GM18519 (cell line): ENCODE measurements at regions not wholly inside any gene's neighbourhood (a gene's known extent, or its start where the extent isn't known, plus 50 kb on each side); places are given as distances from the start of the nearest gene placed in this dataset.

ENCODE experiments used
- ATAC-seq: cut with Tn5 transposase; IDR thresholded peaks from one replicate; pipeline ENCODE4 v1.9.1; 2021; ENCODE audit warnings: mild to moderate bottlenecking, moderate library complexity; ENCODE audit not compliant: unreplicated experiment, low FRiP score

- ATAC-seq: no peak
Observed at GRCh38 chr5:107223066-107223465, 447.7 kb downstream of the EFNA5 start.

GRCh38 chr5:107219993-107220392, 450.7 kb downstream of the EFNA5 start:
- no peak for ATAC-seq

GRCh38 chr5:107218457-107219193, 452.1 kb downstream of the EFNA5 start:
- ATAC-seq: no peak

GRCh38 chr5:107217721-107218130, 453.0 kb downstream of the EFNA5 start:
- ATAC-seq: no peak

GRCh38 chr5:107216587-107216986, 454.1 kb downstream of the EFNA5 start:
- ATAC-seq: no peak

GRCh38 chr5:107215611-107216010, 455.1 kb downstream of the EFNA5 start:
- ATAC-seq: no peak

- no peak for ATAC-seq
Observed at GRCh38 chr5:107213025-107213424, 457.7 kb downstream of the EFNA5 start.

GRCh38 chr5:107211630-107212029, 459.1 kb downstream of the EFNA5 start:
- ATAC-seq: no peak

- ATAC-seq: no peak
Observed at GRCh38 chr5:107208867-107209266, 461.9 kb downstream of the EFNA5 start.

- no peak for ATAC-seq
Observed at GRCh38 chr5:107204413-107204812, 466.3 kb downstream of the EFNA5 start.

- no peak for ATAC-seq
Observed at GRCh38 chr5:107203243-107203642, 467.5 kb downstream of the EFNA5 start.

GRCh38 chr5:107199756-107200155, 471.0 kb downstream of the EFNA5 start:
- ATAC-seq: no peak

- no peak for ATAC-seq
Observed at GRCh38 chr5:107196500-107197059, 474.2 kb downstream of the EFNA5 start.

- no peak for ATAC-seq
Observed at GRCh38 chr5:107195890-107196395, 474.8 kb downstream of the EFNA5 start.

GRCh38 chr5:107184871-107185270, 485.9 kb downstream of the EFNA5 start:
- no peak for ATAC-seq

- ATAC-seq: no peak
Observed at GRCh38 chr5:107184066-107184465, 486.7 kb downstream of the EFNA5 start.

GRCh38 chr5:107170620-107171019, 500.1 kb downstream of the EFNA5 start:
- no peak for ATAC-seq

GRCh38 chr5:107169867-107170266, 500.9 kb downstream of the EFNA5 start:
- no peak for ATAC-seq

GRCh38 chr5:107168848-107169752, 501.6 kb downstream of the EFNA5 start:
- ATAC-seq: no peak

- no peak for ATAC-seq
Observed at GRCh38 chr5:107168086-107168485, 502.7 kb downstream of the EFNA5 start.

GRCh38 chr5:107165296-107165695, 505.4 kb downstream of the EFNA5 start:
- ATAC-seq: no peak
